Colonic mucosa (tissue), 4 donors: ENCODE measurements at regions not wholly inside any gene's neighbourhood (a gene's known extent, or its start where the extent isn't known, plus 50 kb on each side); places are given as distances from the start of the nearest gene placed in this dataset.

ENCODE experiments used
- DNase-seq: peaks from one replicate; pipeline ENCODE4 v3.0.0-alpha.2; 2020
- H3K27ac ChIP-seq: fragments of 200-600 bp; one replicate; pipeline ENCODE4 v1.8.0; 2021
- H3K27me3 ChIP-seq: fragments of 200-600 bp; one replicate; pipeline ENCODE4 v1.8.0; 2021
- H3K36me3 ChIP-seq: fragments of 200-600 bp; one replicate; pipeline ENCODE4 v1.8.0; 2021
- H3K4me1 ChIP-seq: fragments of 200-600 bp; one replicate; pipeline ENCODE4 v1.8.0; 2021; ENCODE audit warnings: mild to moderate bottlenecking
- H3K4me3 ChIP-seq: fragments of 200-600 bp; one replicate; pipeline ENCODE4 v1.8.0; 2021
- H3K9ac ChIP-seq, 2 donors: one replicate each; pipeline ENCODE4 v1.7.0; 2013; ENCODE audit warnings: control low read depth in 2 of 2, low read depth in 2 of 2, low read length in 2 of 2
- H3K9me3 ChIP-seq: fragments of 200-600 bp; one replicate; pipeline ENCODE4 v1.8.0; 2021
- CTCF ChIP-seq: fragments of 200-600 bp; IDR thresholded peaks from one replicate; pipeline ENCODE4 v1.8.0; 2022; ENCODE audit warnings: antibody characterized with exemption, mild to moderate bottlenecking
- intact Hi-C: fragments of 100-400 bp; cut with DNase I; formaldehyde crosslinking; loops from one replicate; pipeline ENCODE4 v1.14.1; 2022
- donor health status: healthy.
- donor health status: DM: no; HTN: no; CAD: no.
- donor health status: DM: no; HTN: no; CAD: no.

GRCh38 chr1:82695443-82695842 lies 894.7 kb downstream of the ADGRL2 start:
- TF ChIP-seq CTCF = no peak
- H3K27ac ChIP-seq = no peak overlapping the region
- H3K4me1 ChIP-seq = no peaks in the 10 kb centered on the region
- H3K36me3 ChIP-seq = no peaks in the 10 kb centered on the region
- intact Hi-C loops = no loop called here
- no peak overlapping the region for H3K9ac ChIP-seq
- H3K27me3 ChIP-seq = no peaks in the 10 kb centered on the region
- DNase-seq = no peak
- no peak overlapping the region for H3K4me3 ChIP-seq
- no peaks in the 10 kb centered on the region for H3K9me3 ChIP-seq

GRCh38 chr1:82690411-82690810 lies 889.7 kb downstream of the ADGRL2 start:
- H3K9me3 ChIP-seq = no peaks in the 10 kb centered on the region
- no peak for TF ChIP-seq CTCF
- no peak for DNase-seq
- H3K4me1 ChIP-seq = no peaks in the 10 kb centered on the region
- no peak overlapping the region for H3K27ac ChIP-seq
- no peak overlapping the region for H3K9ac ChIP-seq
- intact Hi-C loops = no loop called here
- no peaks in the 10 kb centered on the region for H3K27me3 ChIP-seq
- H3K4me3 ChIP-seq = no peak overlapping the region
- no peaks in the 10 kb centered on the region for H3K36me3 ChIP-seq

- no peak overlapping the region for H3K9ac ChIP-seq
- DNase-seq = no peak
- intact Hi-C loops = no loop called here
- H3K36me3 ChIP-seq = no peaks in the 10 kb centered on the region
- H3K27me3 ChIP-seq = no peaks in the 10 kb centered on the region
- H3K27ac ChIP-seq = no peak overlapping the region
- no peaks in the 10 kb centered on the region for H3K4me1 ChIP-seq
- H3K9me3 ChIP-seq = no peaks in the 10 kb centered on the region
- no peak overlapping the region for H3K4me3 ChIP-seq
- TF ChIP-seq CTCF = no peak
Observed at GRCh38 chr1:82689217-82689616, 888.5 kb downstream of the ADGRL2 start.

GRCh38 chr1:82686774-82687173 lies 886.0 kb downstream of the ADGRL2 start:
- H3K4me1 ChIP-seq = no peaks in the 10 kb centered on the region
- no peaks in the 10 kb centered on the region for H3K27me3 ChIP-seq
- no peak overlapping the region for H3K9ac ChIP-seq
- H3K9me3 ChIP-seq = no peaks in the 10 kb centered on the region
- no peak overlapping the region for H3K4me3 ChIP-seq
- no peak for DNase-seq
- H3K27ac ChIP-seq = no peak overlapping the region
- H3K36me3 ChIP-seq = no peaks in the 10 kb centered on the region
- TF ChIP-seq CTCF = no peak
- intact Hi-C loops = no loop called here

GRCh38 chr1:82646888-82647287 lies 846.2 kb downstream of the ADGRL2 start:
- Histone ChIP-seq H3K36me3 (no peaks in the 10 kb centered on the region), H3K9me3 (no peaks in the 10 kb centered on the region), H3K9ac (no peak overlapping the region), H3K27me3 (no peaks in the 10 kb centered on the region), H3K27ac (no peak overlapping the region), H3K4me1 (no peaks in the 10 kb centered on the region), H3K4me3 (no peak overlapping the region)
- TF ChIP-seq CTCF = no peak
- intact Hi-C loops = no loop called here
- DNase-seq = no peak

- no peaks in the 10 kb centered on the region for H3K27me3 ChIP-seq
- TF ChIP-seq CTCF = no peak
- intact Hi-C loops = no loop called here
- no peak for DNase-seq
- H3K9me3 ChIP-seq = no peaks in the 10 kb centered on the region
- H3K4me3 ChIP-seq = no peak overlapping the region
- no peak overlapping the region for H3K27ac ChIP-seq
- no peaks in the 10 kb centered on the region for H3K36me3 ChIP-seq
- no peaks in the 10 kb centered on the region for H3K4me1 ChIP-seq
- no peak overlapping the region for H3K9ac ChIP-seq
Observed at GRCh38 chr1:82646336-82646735, 845.6 kb downstream of the ADGRL2 start.
